Activated CD4-positive, alpha-beta T cell treated with anti-CD3 and anti-CD28 coated beads for 4 hours (primary cell): ENCODE measurements at regions not wholly inside any gene's neighbourhood (a gene's known extent, or its start where the extent isn't known, plus 50 kb on each side); places are given as distances from the start of the nearest gene placed in this dataset.
"Not testable (repeated sequence)": the region's sequence is repeated elsewhere in the genome, so short reads cannot be mapped to it uniquely, and the experiment has no call there.

Source experiments
- DNase-seq, 2 donors: peaks; one replicate each; pipeline ENCODE4 v3.0.0-alpha.2; 2020

DNA sequence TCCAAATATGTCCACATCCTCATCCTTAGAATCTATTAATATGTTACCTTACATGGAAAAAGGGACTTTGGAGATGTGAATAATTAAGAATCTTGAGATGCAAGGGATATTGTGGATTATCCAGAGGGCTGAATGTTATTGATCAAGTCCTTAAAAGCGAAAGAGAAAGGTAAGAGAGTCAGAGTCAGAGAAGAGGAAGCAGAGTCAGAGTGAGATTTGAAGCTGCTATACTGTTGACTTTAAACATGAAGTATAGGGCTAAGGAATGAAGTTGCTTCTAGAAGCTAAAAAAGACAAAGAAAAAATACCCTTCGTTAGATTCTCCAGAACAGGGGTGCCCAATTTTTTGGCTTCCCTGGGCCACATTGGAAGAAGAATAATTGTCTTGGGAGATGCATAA lies 627.2 kb upstream of the SLITRK6 start:
- DNase-seq, result no peak

DNA sequence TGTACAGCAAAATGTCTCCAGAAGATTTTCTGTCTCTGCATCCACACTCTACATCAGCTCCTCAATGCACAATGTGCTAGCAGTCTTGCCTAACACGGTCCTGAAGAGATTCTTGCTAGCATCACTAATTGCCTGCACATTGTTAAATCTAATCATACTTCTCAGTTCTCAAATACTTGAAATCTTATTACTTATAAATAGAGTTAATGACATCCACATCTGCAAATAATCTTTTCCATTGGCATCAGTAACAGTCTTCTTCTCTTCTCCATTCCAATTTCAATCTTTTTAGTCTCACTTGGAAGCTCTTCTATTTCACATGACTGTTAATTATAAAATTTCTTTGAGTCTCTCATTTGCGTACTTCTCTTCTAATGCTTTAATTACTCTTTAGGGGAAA lies 630.5 kb upstream of the SLITRK6 start:
- DNase-seq, result no peak

DNA sequence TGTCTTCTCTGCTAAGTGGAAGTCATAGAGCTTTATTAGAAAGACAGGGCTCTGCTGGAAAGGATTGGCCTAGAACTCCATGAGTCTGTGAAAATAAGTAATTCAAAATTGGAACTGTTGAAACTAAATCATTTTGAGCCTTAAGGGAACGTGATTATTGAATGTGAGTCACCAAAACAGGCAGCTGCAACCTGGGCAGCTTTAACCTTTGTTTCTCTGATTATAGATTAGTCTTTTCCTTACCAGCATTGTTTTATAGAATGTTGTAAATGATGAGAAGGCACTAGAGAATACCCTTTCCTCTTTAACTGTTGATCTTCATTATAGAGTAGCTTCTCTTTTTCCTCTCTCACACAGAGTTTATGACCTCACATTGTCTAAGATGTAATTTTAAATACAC lies 638.8 kb upstream of the SLITRK6 start:
- DNase-seq, result no peak

DNA sequence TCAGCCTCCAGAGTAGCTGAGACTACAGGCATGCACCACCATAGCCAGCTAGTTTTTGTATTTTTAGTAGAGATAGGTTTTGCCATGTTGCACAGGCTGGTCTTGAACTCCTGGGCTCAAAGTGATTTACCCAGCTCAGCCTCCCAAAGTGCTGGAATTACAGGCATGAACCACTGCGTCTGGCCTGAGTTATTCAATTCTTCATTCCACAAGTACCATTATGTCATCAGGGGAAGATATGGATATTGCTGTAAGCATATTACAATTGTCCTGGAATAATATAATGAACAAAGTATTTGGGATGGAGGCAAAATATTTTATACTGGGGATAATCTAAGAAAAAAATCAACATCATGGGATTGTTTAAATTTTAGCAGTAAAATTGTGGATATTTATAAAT lies 646.0 kb upstream of the SLITRK6 start:
- no peak for DNase-seq

DNA sequence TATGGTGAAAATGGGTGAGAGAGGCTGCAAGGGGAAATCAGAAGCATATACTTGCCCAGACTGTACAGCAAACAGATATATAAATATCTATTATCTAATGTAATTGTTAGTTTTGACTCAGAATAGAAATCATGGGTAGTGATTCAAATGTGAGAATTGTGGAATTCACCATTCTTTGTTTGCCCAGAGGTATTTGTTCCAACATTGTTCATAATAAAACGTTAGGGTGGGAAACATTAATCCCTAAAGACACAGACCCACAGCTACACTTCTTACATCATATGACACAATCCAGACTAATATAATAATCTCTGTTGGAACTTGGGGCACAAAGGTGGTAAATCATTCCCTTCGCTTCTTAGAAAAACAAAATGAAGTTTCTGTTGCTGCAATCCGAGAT lies 646.5 kb upstream of the SLITRK6 start:
- no peak for DNase-seq

DNA sequence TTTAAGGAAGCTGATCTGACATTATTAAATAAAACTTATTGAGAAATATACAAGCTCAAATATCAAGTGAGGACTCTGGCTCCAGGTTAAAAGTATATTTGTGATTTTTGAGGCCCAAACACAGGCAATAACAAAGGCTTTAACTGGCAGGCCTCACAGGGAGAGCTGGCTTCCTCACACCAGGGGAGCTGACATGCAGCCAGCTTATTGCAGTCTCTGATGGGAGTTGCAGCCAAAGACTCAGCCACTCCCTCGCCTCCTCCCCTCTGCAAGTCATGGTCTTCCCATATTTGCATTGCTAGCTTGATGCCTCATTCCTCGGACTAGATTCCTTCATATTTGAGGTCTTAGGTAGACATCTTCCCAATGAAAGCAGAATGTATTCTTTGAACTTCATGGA lies 647.1 kb upstream of the SLITRK6 start:
- no peak for DNase-seq

DNA sequence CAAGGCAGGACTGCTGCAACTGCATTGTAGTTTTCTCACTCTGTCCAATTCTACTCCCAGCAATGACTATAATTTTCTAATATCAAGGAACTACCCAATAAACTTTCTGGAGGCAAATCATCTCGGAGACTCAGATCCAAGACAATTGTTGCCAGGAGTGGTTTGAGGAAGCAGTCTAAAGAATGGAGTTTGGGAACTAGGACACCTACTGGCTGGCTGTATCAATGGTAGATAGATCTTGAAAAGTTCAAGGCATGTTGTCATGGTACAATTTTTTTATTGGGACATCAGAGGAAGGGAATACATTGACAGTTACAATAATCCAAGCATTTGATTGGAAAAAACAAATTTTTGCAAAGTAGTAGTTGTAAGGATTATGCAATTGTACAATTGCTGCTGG lies 648.3 kb upstream of the SLITRK6 start:
- DNase-seq, result no peak

DNA sequence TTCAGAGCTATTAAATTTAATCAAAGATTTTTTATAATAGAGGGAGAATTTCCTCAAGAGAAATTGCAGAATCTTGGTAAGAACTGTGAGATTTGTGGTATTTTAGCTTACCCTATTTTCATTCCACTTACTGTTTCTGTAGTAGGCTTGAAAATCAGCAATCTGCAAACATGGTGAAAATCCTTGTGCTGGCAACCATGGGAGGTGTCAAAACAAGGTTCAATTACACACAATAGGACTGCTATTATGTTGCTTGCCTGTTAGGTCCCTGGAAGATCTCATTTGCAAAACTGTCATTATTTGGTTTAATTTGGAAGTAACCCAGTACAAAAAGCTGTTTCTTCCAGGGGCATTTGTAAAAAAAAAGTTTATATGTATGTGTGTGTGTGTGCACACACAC lies 662.8 kb upstream of the SLITRK6 start:
- DNase-seq, result no peak

DNA sequence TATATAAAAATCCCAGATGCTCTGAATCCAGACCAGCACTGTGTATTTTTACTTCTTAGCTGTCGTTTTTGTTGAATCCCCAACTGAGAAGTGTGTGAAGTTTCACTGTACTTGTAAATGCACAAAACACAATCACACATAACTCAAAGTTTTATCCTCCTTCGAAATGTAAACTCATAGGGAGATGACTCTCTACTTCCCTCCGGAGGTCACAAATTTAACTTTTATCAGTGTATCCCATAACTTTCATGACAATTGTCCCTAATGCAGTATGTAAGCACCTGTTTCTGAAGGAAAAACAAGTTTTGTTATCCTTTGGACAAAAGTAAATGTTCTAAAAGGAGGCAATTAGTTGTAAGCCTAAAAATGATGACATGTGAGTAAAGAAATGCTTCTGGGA lies 665.0 kb upstream of the SLITRK6 start:
- DNase-seq, result no peak

DNA sequence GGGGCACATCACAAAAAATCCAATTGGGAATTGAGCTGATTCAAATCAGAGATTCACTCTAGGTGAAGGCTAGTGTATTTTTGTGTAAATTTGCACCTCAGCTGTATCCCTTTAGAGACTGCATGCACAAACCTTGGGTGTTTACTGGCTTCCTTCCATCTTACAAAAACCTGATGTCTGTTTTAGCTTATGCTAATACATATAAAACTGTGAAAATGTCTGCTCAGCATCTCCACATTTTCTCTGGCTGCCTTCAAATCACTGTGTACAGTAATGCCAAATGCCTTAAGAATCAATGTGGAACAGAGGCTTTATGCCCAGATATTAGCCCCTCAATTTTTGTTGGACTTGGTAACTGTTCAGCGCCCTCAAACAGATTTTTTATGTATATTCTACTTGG lies 675.8 kb upstream of the SLITRK6 start:
- DNase-seq, result no peak

DNA sequence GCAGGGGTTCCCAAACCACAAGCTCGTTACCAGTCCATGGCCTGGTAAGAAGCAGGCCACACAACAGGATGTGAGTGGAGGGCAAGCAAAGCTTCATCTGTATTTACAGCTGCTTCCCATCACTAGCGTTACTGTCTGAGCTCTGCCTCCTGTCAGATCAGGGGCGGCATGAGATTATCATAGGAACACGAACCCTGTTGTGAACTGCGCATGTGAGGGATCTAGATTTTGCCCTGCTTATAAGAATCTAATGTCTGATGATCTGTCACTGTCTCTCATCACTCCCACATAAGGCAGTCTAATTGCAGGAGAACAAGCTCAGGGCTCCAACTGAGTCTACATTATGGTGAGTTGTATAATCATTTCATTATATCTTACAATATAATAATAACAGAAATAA lies 677.4 kb upstream of the SLITRK6 start:
- no peak for DNase-seq

DNA sequence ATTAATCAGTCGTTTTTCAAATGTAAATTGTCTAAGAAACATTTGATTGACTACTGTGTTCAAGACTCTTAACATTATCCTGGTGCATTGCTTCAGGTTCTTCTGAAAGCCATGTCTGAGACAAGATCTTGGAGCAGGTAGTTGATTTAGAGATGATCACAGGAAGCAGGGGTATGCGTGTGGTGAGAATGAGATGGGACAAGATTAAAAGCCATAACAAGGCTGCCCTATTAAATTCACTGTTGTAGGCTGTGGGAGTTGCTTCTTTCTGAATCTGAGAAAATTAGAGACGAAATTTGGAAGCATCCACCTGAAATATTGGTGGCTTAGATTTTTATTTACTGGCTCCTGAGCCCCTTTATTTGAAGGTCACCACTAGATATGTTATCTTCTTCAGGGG lies 687.4 kb upstream of the SLITRK6 start:
- no peak for DNase-seq

DNA sequence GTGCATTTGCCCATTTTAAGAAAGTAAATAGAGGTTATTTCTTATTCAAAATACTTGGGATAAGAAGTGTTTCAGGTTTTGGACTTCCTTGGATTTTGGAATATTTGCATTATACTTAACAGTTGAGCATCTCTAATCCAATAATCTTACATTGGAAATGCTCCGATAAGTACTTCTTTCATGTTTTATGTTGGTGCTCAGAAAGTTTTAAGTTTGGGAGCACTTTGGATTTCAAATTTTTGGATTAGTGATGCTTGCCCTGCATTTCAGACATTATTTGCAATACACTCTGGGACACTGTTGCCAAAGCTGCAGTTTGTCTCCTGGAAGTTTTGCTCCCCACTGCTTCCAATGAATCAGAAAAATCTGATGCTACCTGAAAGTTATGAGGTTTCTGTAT lies 691.9 kb upstream of the SLITRK6 start:
- DNase-seq, result no peak

DNA sequence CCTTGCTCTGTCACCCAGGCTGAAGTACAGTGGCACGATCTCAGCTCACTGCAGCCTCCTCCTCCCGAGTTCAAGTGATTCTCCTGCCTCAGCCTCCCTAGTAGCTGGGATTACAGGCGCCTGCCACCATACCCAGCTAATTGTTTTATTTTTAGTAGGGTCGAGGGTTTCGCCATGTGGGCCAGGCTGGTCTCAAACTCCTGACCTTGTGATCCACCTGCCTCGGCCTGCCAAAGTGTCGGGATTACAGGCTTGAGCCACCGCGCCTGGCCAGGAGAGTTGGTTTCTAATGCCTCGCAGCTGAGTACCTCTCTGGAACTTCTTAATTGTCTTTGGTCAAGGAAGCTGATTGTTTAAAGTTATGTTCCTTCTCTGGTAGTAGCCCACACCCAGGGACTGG lies 702.7 kb upstream of the SLITRK6 start:
- not testable (repeated sequence) for DNase-seq

DNA sequence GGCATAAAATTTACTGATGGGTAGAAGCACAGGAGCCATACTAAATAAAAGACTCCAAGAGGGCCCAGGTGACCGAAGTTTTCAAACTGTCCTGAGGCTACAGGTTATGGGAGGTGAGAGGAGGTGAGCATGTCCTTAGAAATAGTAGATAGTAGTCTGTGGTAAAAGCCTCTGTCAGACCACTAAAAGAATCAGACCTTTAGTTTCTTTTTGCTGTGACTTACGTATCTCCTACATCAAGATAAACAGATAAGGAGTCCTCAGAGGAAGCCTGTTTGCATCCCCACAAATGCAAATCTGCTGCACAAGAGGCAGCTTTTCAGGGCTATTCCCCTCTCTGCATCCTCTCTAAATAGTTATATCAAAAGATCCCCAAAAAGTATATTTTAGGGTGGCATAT lies 711.6 kb upstream of the SLITRK6 start:
- no peak for DNase-seq

DNA sequence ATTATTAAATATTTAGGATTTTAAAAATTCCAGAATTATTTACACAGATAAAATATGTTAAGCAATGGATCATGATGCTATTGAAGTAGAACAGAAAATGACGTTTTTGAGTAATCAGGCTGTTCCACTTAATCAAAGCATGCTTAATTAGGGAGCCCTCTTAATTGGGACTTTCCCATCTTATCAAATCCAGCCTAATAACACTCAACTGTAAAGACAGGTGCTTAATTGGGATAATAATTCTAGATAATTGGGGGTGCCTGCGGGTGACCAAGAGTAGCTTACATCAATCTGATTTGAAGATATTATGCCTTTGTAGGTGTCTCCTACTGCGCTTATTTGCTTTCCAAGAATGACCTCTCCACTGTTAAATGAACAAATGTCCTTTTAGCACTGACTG lies 742.2 kb upstream of the SLITRK6 start:
- DNase-seq, result no peak

DNA sequence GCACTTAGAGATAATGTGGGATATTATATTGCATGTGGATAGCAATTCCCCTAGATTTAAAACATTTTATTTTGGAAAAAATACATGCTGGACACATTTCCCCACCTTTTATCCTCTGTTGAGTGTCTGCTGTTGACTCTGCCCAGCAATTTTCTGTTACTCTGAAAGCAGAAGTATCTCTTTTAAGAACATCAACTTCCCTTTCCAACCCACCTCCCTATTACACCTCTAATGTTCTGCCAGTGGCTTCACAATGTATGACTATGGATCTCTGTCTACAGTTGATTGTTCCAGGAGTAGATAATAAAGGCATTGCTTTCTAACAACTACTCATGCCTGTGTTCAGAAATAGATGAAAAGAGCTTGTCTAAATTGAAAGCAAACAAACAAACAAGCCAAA lies 754.8 kb upstream of the SLITRK6 start:
- no peak for DNase-seq

DNA sequence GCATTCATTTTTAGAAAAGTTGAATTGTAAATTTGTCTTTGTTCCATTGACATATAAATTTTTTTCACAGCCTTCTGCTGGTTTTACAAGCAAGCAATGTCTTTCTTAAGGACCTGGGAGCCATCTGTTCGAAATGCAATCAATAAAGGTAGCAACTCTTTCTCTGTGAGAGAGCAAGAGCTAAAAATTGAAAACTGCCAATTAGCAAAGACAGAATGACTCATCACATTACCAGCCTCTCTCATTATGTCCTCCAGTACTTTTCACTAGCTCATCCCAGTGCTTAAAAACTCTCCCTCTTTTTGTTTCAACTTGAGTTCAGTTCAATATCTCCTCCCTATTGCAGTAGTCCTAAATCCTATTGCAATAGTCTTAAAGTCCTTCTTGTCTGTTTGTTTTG lies 760.7 kb upstream of the SLITRK6 start:
- DNase-seq, result no peak

DNA sequence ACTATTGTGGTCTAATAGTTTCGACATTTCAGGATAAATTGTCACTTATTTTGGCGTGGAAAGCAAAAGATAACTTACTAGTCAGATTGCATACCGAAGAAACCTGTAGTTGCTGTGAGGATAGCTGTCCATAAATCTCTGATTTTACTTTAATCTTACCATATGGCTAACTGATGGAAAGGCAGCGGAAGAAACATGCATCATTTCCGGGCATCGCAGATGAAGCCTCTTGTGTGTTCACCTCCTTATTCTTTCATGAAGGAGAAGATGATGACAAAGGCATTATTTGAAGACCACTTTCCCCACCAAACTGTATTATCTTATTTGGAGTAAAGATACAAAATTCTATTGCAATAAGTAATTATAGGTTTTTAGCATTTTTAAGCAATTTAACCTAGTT lies 763.6 kb upstream of the SLITRK6 start:
- no peak for DNase-seq

DNA sequence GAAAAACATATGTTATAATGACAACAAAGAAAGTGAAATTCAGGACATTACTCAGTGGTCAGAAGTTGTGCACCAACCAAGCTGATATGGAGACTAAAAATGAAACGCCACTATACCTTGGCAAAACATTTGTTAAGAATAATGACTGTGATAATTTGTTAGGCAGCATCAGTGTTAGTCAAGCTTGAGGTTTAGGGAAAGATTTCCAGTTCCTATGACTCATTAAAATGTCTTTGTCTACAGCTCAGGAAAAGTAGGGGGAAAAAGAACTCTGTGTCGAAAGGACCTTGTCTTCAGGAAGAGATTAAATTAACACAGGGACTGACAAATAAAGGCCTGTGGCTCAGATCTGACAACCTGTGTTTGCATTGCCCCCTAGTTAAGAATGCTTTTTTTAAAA lies 764.1 kb upstream of the SLITRK6 start:
- no peak for DNase-seq

DNA sequence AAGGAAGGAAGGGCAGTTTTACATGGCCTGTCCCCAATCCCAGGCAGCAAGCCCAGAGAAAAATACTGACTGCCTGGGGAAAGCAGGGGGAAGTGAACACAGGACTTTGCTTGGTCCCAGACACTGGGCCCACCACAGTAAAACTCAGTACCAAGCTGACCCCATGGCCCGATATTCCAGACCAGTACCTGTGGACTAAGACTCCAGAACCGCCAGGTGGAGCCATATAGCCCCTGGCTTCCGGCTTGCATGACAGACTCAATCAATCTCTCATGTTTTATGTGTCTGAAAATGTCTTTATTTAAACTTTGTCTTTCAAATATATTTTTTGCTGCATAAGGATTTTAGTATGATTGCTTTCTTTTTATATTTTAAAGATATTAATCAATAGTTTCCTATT lies 767.9 kb upstream of the SLITRK6 start:
- DNase-seq, result no peak

DNA sequence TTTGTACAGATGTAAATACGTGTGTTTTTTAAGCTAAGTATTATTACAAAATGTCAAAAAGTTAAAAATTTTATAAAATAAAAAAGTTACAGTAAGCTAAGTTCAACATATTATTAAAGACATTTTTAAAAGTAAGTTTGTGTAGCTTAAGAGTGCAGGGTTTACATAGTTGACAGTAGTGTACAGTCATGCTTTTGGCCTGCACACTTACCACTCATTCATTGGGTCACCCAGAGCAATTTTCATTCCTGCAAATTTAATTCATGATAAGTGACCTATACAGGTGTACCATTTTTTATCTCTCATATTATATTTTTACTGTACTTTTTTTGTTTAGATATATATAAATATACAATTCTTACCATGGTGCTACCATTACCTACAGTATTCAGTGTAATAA lies 769.9 kb upstream of the SLITRK6 start:
- DNase-seq, result no peak

DNA sequence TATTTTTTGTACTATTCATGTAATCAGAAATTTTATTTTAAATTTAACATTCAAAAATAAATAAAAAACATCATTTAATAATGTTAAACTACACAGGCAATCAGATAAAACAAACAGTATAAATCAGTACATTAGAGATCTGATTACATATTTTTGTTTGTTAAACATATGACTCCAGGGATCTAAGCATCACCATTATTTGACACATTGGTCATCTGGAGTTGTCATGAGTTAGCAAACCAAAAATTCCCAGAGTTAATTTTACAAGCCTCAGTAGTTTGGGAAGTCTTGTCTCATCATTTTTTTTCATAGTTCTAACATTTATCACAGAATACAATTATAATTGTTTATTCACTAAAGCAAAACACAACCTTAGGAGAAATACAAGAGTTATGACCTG lies 770.8 kb upstream of the SLITRK6 start:
- no peak for DNase-seq

DNA sequence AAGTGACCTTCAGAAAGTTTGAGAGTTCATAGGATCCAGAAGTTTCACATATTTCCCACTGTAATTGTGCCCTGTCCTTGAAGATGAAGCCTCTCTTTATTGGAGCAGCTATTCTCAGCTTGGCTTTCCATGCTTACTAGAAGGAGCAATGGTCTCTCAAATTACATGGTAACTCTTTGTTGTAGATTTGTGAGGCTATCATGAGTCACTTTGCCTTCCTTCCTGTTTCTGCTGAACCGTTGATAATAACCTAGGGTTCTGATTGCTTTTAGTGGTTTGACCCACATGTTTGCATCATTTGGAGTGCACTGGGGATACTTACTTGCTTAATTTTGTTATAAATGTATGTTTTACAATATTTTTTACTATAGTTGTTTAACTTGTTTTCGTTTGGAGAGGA lies 772.9 kb upstream of the SLITRK6 start:
- no peak for DNase-seq

DNA sequence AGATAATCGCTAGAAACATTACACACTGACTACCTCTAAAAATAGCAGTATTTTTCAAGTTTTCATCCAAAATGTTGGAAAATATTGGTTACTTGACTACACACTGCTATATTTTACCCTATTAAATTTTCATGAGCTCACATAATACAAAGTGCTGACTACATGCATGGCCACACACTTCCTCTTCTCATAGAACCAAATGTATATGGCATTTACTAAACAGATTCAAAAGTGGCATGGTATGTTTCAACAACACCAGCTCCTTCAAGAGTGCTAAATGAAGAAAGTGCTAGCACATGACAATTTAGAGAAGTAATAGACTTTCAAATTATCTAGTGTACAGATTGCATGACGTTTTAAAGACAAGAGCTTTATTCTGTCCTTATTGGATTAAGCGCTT lies 780.4 kb upstream of the SLITRK6 start:
- no peak for DNase-seq

DNA sequence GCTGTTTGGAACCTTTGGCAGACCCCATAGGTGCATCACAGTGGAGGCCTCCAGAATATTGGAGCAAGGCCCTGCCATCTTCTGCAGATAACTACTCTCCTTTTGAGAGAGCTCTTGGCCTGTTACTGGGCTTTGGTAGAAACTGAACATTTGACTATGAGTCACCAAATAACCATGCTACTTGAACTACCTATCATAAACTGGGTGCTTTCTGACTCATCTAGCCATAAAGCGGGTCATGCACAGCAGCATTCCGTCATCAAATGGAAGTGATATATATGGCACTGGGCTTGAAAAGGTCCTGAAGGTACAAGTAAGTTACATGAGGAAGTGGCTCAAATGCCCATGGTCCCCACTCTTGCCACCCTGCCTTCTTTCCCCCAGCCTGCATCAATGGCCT lies 782.5 kb upstream of the SLITRK6 start:
- no peak for DNase-seq

DNA sequence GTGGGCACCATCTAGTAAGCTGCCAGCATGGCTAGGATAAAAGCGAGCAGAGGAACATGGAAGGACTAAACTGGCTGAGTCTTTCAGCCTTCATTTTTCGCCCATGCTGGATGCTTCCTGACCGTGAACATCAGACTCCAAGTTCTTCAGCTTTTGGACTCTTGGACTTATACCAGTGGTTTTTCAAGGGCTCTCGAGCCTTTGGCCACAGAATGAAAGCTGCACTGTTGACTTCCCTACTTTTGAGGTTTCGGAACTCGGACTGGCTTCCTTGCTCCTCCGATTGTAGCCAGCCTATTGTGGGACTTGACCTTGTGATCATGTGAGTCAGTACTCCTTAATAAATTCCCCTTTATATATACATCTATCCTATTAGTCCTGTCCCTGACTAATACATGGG lies 785.1 kb upstream of the SLITRK6 start:
- no peak for DNase-seq
